ENCODE measurements at regions not wholly inside any gene's neighbourhood (a gene's known extent, or its start where the extent isn't known, plus 50 kb on each side); places are given as distances from the start of the nearest gene placed in this dataset.

DNA sequence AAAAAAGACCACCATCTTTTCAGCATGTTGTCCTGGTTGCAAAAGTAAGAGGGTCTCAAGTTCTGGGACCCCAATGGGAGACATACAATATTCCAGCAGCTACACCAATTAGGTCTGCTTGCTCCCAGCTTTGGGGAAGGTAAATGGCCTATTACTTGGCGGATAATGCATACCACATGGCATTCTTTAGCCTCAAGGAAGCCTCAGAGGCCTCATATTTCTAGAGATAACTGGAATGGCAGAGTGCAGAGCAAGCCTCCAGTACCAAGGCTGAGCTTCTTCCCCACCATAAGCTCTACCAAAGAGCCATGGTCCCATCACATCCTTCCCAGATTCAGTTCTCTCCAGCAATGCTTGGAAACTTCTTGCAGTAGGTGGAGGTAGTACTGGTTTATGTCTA, 493.8 kb downstream of the SHQ1 start:
- H4K20me1 ChIP-seq (replicated peaks; ENCODE audit: control insufficient read depth, extremely low read depth, insufficient read depth, low read length) = no peaks in the 10 kb centered on the region
- peaks cover 32 to 35% of the 10 kb centered on the region in 2 experiments for H3K27me3 ChIP-seq (ENCODE audit: control insufficient read depth in 2 of 2, insufficient read depth in 2 of 2, low read length in 2 of 2)
- H3K4me1 ChIP-seq (ENCODE audit: control insufficient read depth, extremely low read depth, insufficient read depth, low read length) = no peaks in the 10 kb centered on the region
- H3K36me3 ChIP-seq (ENCODE audit: control insufficient read depth in 2 of 2, extremely low read depth in 1 of 2, insufficient read depth in 2 of 2, low read length in 2 of 2) = no peaks in the 10 kb centered on the region
- H3K9ac ChIP-seq (replicated peaks; ENCODE audit: extremely low read depth, insufficient read depth, low read length) = no peak overlapping the region
- H3K79me2 ChIP-seq (ENCODE audit: control insufficient read depth, insufficient read depth, low read length) = no peaks in the 10 kb centered on the region
- no TSS peak for BruUV-seq (replicated peaks)
- H3K9me3 ChIP-seq (replicated peaks; ENCODE audit: control insufficient read depth, insufficient read depth, low read length) = no peaks in the 10 kb centered on the region
- no peak overlapping the region for H3K4me3 ChIP-seq (replicated peaks in 1 of 3; ENCODE audit: insufficient read depth in 1 of 3, low read depth in 1 of 3, low read length in 3 of 3)
- CTCF ChIA-PET = no interaction called here
- FAIRE-seq (no peak), DNase-seq (ENCODE audit: low read depth, low spot score) (no peak)
- H3K9me1 ChIP-seq (replicated peaks; ENCODE audit: control insufficient read depth, extremely low read depth, insufficient read depth, low read length) = no peaks in the 10 kb centered on the region
- H3K27ac ChIP-seq (ENCODE audit: insufficient read depth, low read depth, low read length) = no peak overlapping the region
- POLR2A ChIA-PET = no interaction called here
- intact Hi-C loops (cut with micrococcal nuclease) (no loop called here), dilution Hi-C loops (cut with MboI; ENCODE audit: extremely low pct_ligation_motif_present, low sequenced_read_pairs) (no loop called here)
- H2AFZ ChIP-seq (ENCODE audit: low read depth, low read length) = no peak overlapping the region
- H3K4me2 ChIP-seq (ENCODE audit: insufficient read depth, low read length) = no peak overlapping the region
- TF ChIP-seq, protein P1, sequence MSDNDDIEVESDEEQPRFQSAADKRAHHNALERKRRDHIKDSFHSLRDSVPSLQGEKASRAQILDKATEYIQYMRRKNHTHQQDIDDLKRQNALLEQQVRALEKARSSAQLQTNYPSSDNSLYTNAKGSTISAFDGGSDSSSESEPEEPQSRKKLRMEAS (IDR thresholded peaks at IDR 0.05; ENCODE audit: insufficient read depth, insufficient read length) = no peak
- TF ChIP-seq JUN (IDR thresholded peaks at IDR 0.05; ENCODE audit: borderline replicate concordance, insufficient read depth, insufficient read length, low read depth) (no peak), GATA2 (IDR thresholded peaks at IDR 0.05; ENCODE audit: insufficient read depth, insufficient read length, low read depth, low read length) (no peak), POLR2A (IDR thresholded peaks at IDR 0.05; ENCODE audit: low read depth, low read length) (no peak), MYC (IDR thresholded peaks at IDR 0.05; ENCODE audit: low read depth, low read length) (no peak), EZH2 (IDR thresholded peaks at IDR 0.05; ENCODE audit: borderline replicate concordance, low read depth, low read length, severe bottlenecking) (no peak)
- TF ChIP-seq, protein P2, sequence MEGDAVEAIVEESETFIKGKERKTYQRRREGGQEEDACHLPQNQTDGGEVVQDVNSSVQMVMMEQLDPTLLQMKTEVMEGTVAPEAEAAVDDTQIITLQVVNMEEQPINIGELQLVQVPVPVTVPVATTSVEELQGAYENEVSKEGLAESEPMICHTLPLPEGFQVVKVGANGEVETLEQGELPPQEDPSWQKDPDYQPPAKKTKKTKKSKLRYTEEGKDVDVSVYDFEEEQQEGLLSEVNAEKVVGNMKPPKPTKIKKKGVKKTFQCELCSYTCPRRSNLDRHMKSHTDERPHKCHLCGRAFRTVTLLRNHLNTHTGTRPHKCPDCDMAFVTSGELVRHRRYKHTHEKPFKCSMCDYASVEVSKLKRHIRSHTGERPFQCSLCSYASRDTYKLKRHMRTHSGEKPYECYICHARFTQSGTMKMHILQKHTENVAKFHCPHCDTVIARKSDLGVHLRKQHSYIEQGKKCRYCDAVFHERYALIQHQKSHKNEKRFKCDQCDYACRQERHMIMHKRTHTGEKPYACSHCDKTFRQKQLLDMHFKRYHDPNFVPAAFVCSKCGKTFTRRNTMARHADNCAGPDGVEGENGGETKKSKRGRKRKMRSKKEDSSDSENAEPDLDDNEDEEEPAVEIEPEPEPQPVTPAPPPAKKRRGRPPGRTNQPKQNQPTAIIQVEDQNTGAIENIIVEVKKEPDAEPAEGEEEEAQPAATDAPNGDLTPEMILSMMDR (IDR thresholded peaks at IDR 0.05; ENCODE audit: extremely low read depth in 1 of 2, insufficient read depth in 1 of 2, low read depth in 1 of 2, low read length in 2 of 2) = no peak

Data from endothelial cell of umbilical vein (primary cell).